ENCODE measurements at regions not wholly inside any gene's neighbourhood (a gene's known extent, or its start where the extent isn't known, plus 50 kb on each side); places are given as distances from the start of the nearest gene placed in this dataset.

- intact Hi-C loops (cut with DNase I, micrococcal nuclease): no loop called here
- H3K27me3 ChIP-seq (ENCODE audit: control insufficient read depth in 1 of 2, insufficient read depth in 2 of 2, low read length in 2 of 2): no peaks in the 10 kb centered on the region
- no peaks in the 10 kb centered on the region for H3K36me3 ChIP-seq (ENCODE audit: insufficient read depth, low read length)
- Mint-ChIP-seq H3K27ac (no peak overlapping the region), H3K27me3 (peaks cover 5% of the 10 kb centered on the region), H3K36me3 (ENCODE audit: low read depth) (no peaks in the 10 kb centered on the region), H3K4me1 (ENCODE audit: low read depth) (no peaks in the 10 kb centered on the region), H3K4me3 (no peak overlapping the region), H3K9me3 (no peaks in the 10 kb centered on the region)
- ChIA-PET POLR2A (no interaction called here), CTCF (interaction anchor here (0.6 kb wide), 1 partner anchor 10 kb away, joined by 3 read pairs; no protein-coding TSS in a partner anchor)
- no peaks in the 10 kb centered on the region for H3K9me3 ChIP-seq (ENCODE audit: control insufficient read depth in 1 of 2, insufficient read depth in 1 of 2, low read length in 2 of 2)
- H3K4me1 ChIP-seq (ENCODE audit: insufficient read depth, low read length): no peaks in the 10 kb centered on the region
- H3K4me3 ChIP-seq (ENCODE audit: low read length): no peak overlapping the region
- no peak for DNase-seq
- TF ChIP-seq, protein P1, sequence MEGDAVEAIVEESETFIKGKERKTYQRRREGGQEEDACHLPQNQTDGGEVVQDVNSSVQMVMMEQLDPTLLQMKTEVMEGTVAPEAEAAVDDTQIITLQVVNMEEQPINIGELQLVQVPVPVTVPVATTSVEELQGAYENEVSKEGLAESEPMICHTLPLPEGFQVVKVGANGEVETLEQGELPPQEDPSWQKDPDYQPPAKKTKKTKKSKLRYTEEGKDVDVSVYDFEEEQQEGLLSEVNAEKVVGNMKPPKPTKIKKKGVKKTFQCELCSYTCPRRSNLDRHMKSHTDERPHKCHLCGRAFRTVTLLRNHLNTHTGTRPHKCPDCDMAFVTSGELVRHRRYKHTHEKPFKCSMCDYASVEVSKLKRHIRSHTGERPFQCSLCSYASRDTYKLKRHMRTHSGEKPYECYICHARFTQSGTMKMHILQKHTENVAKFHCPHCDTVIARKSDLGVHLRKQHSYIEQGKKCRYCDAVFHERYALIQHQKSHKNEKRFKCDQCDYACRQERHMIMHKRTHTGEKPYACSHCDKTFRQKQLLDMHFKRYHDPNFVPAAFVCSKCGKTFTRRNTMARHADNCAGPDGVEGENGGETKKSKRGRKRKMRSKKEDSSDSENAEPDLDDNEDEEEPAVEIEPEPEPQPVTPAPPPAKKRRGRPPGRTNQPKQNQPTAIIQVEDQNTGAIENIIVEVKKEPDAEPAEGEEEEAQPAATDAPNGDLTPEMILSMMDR (IDR thresholded peaks at IDR 0.05): no peak
- no peak overlapping the region for H3K27ac ChIP-seq (ENCODE audit: low read depth in 1 of 2, low read length in 2 of 2)
- no peak for ATAC-seq (ENCODE audit: poor library complexity)
Measured at GRCh38 chr5:98499892-98500291, 273.6 kb upstream of the RGMB start.

DNA sequence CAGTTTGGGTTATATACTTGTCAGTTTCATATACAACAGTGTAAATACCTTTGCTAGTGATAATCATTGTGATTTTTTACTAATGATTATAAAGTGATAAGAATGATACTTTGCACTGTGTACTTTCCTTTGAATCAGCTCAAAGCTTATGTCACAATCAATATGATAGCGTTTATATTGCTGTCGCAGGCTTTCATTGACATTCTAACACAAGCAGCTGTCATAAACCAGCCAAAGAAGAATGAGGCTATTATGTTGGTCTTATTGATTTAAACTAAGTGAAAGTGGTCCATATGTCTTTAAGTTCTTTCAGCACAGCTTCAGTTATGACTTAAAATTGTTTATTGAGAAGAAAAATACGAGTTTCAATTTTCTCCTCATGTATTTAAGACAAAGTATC is 272.7 kb upstream of the RGMB start:
- Mint-ChIP-seq H3K4me3 (no peak overlapping the region), H3K4me1 (ENCODE audit: low read depth) (no peaks in the 10 kb centered on the region), H3K36me3 (ENCODE audit: low read depth) (no peaks in the 10 kb centered on the region), H3K27ac (no peak overlapping the region), H3K9me3 (no peaks in the 10 kb centered on the region), H3K27me3 (peaks cover 5% of the 10 kb centered on the region)
- no peaks in the 10 kb centered on the region for H3K27me3 ChIP-seq (ENCODE audit: control insufficient read depth in 1 of 2, insufficient read depth in 2 of 2, low read length in 2 of 2)
- H3K4me3 ChIP-seq (ENCODE audit: low read length): no peak overlapping the region
- no peak overlapping the region for H3K27ac ChIP-seq (ENCODE audit: low read depth in 1 of 2, low read length in 2 of 2)
- ChIA-PET CTCF (no interaction called here), POLR2A (no interaction called here)
- no peaks in the 10 kb centered on the region for H3K9me3 ChIP-seq (ENCODE audit: control insufficient read depth in 1 of 2, insufficient read depth in 1 of 2, low read length in 2 of 2)
- intact Hi-C loops (cut with DNase I, micrococcal nuclease): no loop called here
- DNase-seq (no peak), ATAC-seq (ENCODE audit: poor library complexity) (no peak)
- H3K4me1 ChIP-seq (ENCODE audit: insufficient read depth, low read length): no peaks in the 10 kb centered on the region
- TF ChIP-seq, protein P1 (IDR thresholded peaks at IDR 0.05): no peak
- no peaks in the 10 kb centered on the region for H3K36me3 ChIP-seq (ENCODE audit: insufficient read depth, low read length)

- TF ChIP-seq, protein P1 (IDR thresholded peaks at IDR 0.05): no peak
- Histone ChIP-seq H3K36me3 (ENCODE audit: insufficient read depth, low read length) (no peaks in the 10 kb centered on the region), H3K9me3 (ENCODE audit: control insufficient read depth in 1 of 2, insufficient read depth in 1 of 2, low read length in 2 of 2) (no peaks in the 10 kb centered on the region), H3K27me3 (ENCODE audit: control insufficient read depth in 1 of 2, insufficient read depth in 2 of 2, low read length in 2 of 2) (no peaks in the 10 kb centered on the region), H3K27ac (ENCODE audit: low read depth in 1 of 2, low read length in 2 of 2) (no peak overlapping the region), H3K4me3 (ENCODE audit: low read length) (no peak overlapping the region), H3K4me1 (ENCODE audit: insufficient read depth, low read length) (no peaks in the 10 kb centered on the region)
- ChIA-PET POLR2A (no interaction called here), CTCF (no interaction called here)
- ATAC-seq (ENCODE audit: poor library complexity): no peak
- peaks cover 15% of the 10 kb centered on the region for H3K27me3 Mint-ChIP-seq
- H3K4me1 Mint-ChIP-seq (ENCODE audit: low read depth): no peaks in the 10 kb centered on the region
- intact Hi-C loops (cut with DNase I, micrococcal nuclease): no loop called here
- no peak for DNase-seq
- H3K4me3 Mint-ChIP-seq: no peak overlapping the region
- no peak overlapping the region for H3K27ac Mint-ChIP-seq
- H3K36me3 Mint-ChIP-seq (ENCODE audit: low read depth): no peaks in the 10 kb centered on the region
- H3K9me3 Mint-ChIP-seq: no peaks in the 10 kb centered on the region
Measured at GRCh38 chr5:98503616-98504015, 269.8 kb upstream of the RGMB start.
